Stomach (tissue), 4 donors: ENCODE measurements at regions not wholly inside any gene's neighbourhood (a gene's known extent, or its start where the extent isn't known, plus 50 kb on each side); places are given as distances from the start of the nearest gene placed in this dataset.

ENCODE experiments used
- CTCF ChIP-seq, 7 experiments: fragments of 450-650 bp in 4 of 7; fragments of 200-600 bp in 3 of 7; sonication (generic) in 3 of 7; IDR thresholded peaks; one replicate each; pipeline ENCODE4 v1.5.1; 2016 to 2019; ENCODE audit warnings: antibody characterized with exemption in 7 of 7, control low read depth in 2 of 7, mild to moderate bottlenecking in 1 of 7
- POLR2A ChIP-seq, 4 donors: fragments of 450-650 bp; IDR thresholded peaks; one replicate each; pipeline ENCODE4 v1.6.1; 2016; ENCODE audit warnings: antibody characterized with exemption in 4 of 4, control low read depth in 2 of 4, mild to moderate bottlenecking in 1 of 4, moderate library complexity in 1 of 4

- TF ChIP-seq POLR2A (IDR thresholded peaks at IDR 0.05) (no peak), CTCF (IDR thresholded peaks at IDR 0.05) (no peak)
Observed at GRCh38 chr20:55322745-55323144, 682.6 kb downstream of the CBLN4 start.
